Transverse colon (tissue), 4 donors: ENCODE measurements at regions not wholly inside any gene's neighbourhood (a gene's known extent, or its start where the extent isn't known, plus 50 kb on each side); places are given as distances from the start of the nearest gene placed in this dataset.

Source experiments
- POLR2AphosphoS5 ChIP-seq, 3 donors: sonication (generic); formaldehyde crosslinking; IDR thresholded peaks; one replicate each; pipeline ENCODE4 v1.6.1; 2016; ENCODE audit warnings: antibody characterized with exemption in 3 of 3
- TF ChIP-seq, protein P1 (sequence below), 5 experiments: fragments of 200-600 bp in 3 of 5; fragments of 450-650 bp in 2 of 5; sonication (generic) in 3 of 5; IDR thresholded peaks; 1 replicate in 2 of 5; 2 replicates in 3 of 5; pipeline ENCODE4 v1.5.1; 2016 to 2017; ENCODE audit warnings: antibody characterized with exemption in 5 of 5, inconsistent platforms in 3 of 5, mild to moderate bottlenecking in 2 of 5, moderate library complexity in 1 of 5

DNA sequence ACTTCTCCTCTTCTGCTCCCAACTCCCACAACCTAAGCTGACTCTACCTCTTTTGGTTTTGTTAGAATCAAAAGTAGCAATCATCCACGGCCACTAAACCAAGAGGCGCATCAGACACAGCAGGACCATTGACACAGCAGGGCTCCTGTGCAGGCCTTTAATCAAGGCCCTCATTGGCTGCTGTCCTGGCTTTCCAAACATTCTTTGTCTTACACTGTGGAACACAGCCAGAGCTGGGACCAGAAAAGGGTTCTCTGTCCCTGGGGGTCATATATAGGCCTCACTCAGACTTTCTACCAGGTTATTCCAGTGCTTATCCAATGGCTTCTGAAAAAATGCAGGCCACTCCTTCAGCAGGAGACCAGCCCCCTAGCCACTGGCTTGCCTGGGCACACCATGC, 212.7 kb upstream of the NTM start:
- TF ChIP-seq, protein P1, sequence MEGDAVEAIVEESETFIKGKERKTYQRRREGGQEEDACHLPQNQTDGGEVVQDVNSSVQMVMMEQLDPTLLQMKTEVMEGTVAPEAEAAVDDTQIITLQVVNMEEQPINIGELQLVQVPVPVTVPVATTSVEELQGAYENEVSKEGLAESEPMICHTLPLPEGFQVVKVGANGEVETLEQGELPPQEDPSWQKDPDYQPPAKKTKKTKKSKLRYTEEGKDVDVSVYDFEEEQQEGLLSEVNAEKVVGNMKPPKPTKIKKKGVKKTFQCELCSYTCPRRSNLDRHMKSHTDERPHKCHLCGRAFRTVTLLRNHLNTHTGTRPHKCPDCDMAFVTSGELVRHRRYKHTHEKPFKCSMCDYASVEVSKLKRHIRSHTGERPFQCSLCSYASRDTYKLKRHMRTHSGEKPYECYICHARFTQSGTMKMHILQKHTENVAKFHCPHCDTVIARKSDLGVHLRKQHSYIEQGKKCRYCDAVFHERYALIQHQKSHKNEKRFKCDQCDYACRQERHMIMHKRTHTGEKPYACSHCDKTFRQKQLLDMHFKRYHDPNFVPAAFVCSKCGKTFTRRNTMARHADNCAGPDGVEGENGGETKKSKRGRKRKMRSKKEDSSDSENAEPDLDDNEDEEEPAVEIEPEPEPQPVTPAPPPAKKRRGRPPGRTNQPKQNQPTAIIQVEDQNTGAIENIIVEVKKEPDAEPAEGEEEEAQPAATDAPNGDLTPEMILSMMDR (IDR thresholded peaks at IDR 0.05) = no peak
- TF ChIP-seq POLR2AphosphoS5 (IDR thresholded peaks at IDR 0.05) = no peak
